Skeletal muscle tissue (tissue), 3 donors: ENCODE measurements at regions not wholly inside any gene's neighbourhood (a gene's known extent, or its start where the extent isn't known, plus 50 kb on each side); places are given as distances from the start of the nearest gene placed in this dataset.

ENCODE experiments used
- H3K27ac ChIP-seq: one replicate; pipeline ENCODE4 v1.7.0; 2013; ENCODE audit warnings: mild to moderate bottlenecking, low read depth, low read length, inconsistent platforms
- H3K27me3 ChIP-seq, 3 donors: one replicate each; pipeline ENCODE4 v1.7.0; 2013; ENCODE audit warnings: low read length in 3 of 3; ENCODE audit not compliant: control insufficient read depth in 3 of 3, insufficient read depth in 3 of 3
- H3K36me3 ChIP-seq, 3 donors: one replicate each; pipeline ENCODE4 v1.7.0; 2013; ENCODE audit warnings: low read length in 3 of 3; ENCODE audit not compliant: control insufficient read depth in 3 of 3, insufficient read depth in 3 of 3
- H3K4me1 ChIP-seq, 3 donors: one replicate each; pipeline ENCODE4 v1.7.0; 2013; ENCODE audit warnings: low read length in 3 of 3, mild to moderate bottlenecking in 3 of 3; ENCODE audit not compliant: control insufficient read depth in 3 of 3, insufficient read depth in 3 of 3
- H3K4me3 ChIP-seq, 3 donors: one replicate each; pipeline ENCODE4 v1.7.0; 2013; ENCODE audit warnings: low read length in 3 of 3
- H3K9ac ChIP-seq, 3 donors: one replicate each; pipeline ENCODE4 v1.7.0; 2013; ENCODE audit warnings: low read length in 3 of 3, mild to moderate bottlenecking in 3 of 3, moderate library complexity in 2 of 3, low read depth in 1 of 3
- H3K9me3 ChIP-seq, 3 donors: one replicate each; pipeline ENCODE4 v1.7.0; 2013; ENCODE audit warnings: low read length in 3 of 3; ENCODE audit not compliant: control insufficient read depth in 3 of 3
- donor health status: Osteomylitis.

- no peak overlapping the region for H3K27ac ChIP-seq
- no peaks in the 10 kb centered on the region for H3K4me1 ChIP-seq
- no peaks in the 10 kb centered on the region for H3K9me3 ChIP-seq
- H3K4me3 ChIP-seq = no peak overlapping the region
- H3K27me3 ChIP-seq = peaks cover 0 to 3% (median 0%) of the 10 kb centered on the region in 3 donors
- no peak overlapping the region for H3K9ac ChIP-seq
- H3K36me3 ChIP-seq = no peaks in the 10 kb centered on the region
These were observed 102.4 kb upstream of the PLXNA4 start for GRCh38 chr7:132678656-132679055.

- Histone ChIP-seq H3K4me1 (no peaks in the 10 kb centered on the region), H3K4me3 (no peak overlapping the region), H3K9me3 (no peaks in the 10 kb centered on the region), H3K36me3 (no peaks in the 10 kb centered on the region), H3K9ac (no peak overlapping the region), H3K27me3 (peaks cover 0 to 3% (median 0%) of the 10 kb centered on the region in 3 donors), H3K27ac (no peak overlapping the region)
These were observed 101.6 kb upstream of the PLXNA4 start for GRCh38 chr7:132677918-132678317.

- Histone ChIP-seq H3K9me3 (no peaks in the 10 kb centered on the region), H3K9ac (no peak overlapping the region), H3K27ac (no peak overlapping the region), H3K4me1 (no peaks in the 10 kb centered on the region), H3K27me3 (peaks cover 0 to 3% (median 0%) of the 10 kb centered on the region in 3 donors), H3K4me3 (no peak overlapping the region), H3K36me3 (no peaks in the 10 kb centered on the region)
These were observed 96.1 kb upstream of the PLXNA4 start for GRCh38 chr7:132672200-132672990.

- no peaks in the 10 kb centered on the region for H3K9me3 ChIP-seq
- no peak overlapping the region for H3K9ac ChIP-seq
- H3K36me3 ChIP-seq = no peaks in the 10 kb centered on the region
- H3K4me1 ChIP-seq = no peaks in the 10 kb centered on the region
- H3K4me3 ChIP-seq = no peak overlapping the region
- H3K27me3 ChIP-seq = no peaks in the 10 kb centered on the region
- H3K27ac ChIP-seq = no peak overlapping the region
These were observed 90.5 kb upstream of the PLXNA4 start for GRCh38 chr7:132666774-132667172.

GRCh38 chr7:132666071-132666773, 90.0 kb upstream of the PLXNA4 start:
- H3K36me3 ChIP-seq = no peaks in the 10 kb centered on the region
- H3K9me3 ChIP-seq = no peaks in the 10 kb centered on the region
- H3K27me3 ChIP-seq = no peaks in the 10 kb centered on the region
- H3K4me3 ChIP-seq = no peak overlapping the region
- no peak overlapping the region for H3K27ac ChIP-seq
- H3K4me1 ChIP-seq = no peaks in the 10 kb centered on the region
- no peak overlapping the region for H3K9ac ChIP-seq

GRCh38 chr7:132656846-132657776, 80.8 kb upstream of the PLXNA4 start:
- H3K9ac ChIP-seq = no peak overlapping the region
- H3K4me1 ChIP-seq = peaks cover 0 to 4% (median 2%) of the 10 kb centered on the region in 3 donors

GRCh38 chr7:132656341-132656740, 80.1 kb upstream of the PLXNA4 start:
- Histone ChIP-seq H3K27me3 (peaks cover 0 to 2% (median 2%) of the 10 kb centered on the region in 3 donors), H3K36me3 (no peaks in the 10 kb centered on the region), H3K9ac (no peak overlapping the region), H3K4me1 (peaks cover 0 to 4% (median 2%) of the 10 kb centered on the region in 3 donors), H3K9me3 (no peaks in the 10 kb centered on the region), H3K27ac (no peak overlapping the region), H3K4me3 (no peak overlapping the region)

More at GRCh38 chr7:132656846-132657776, 80.8 kb upstream of the PLXNA4 start:
- Histone ChIP-seq H3K4me3 (no peak overlapping the region), H3K27me3 (peaks cover 0 to 2% (median 2%) of the 10 kb centered on the region in 3 donors), H3K36me3 (no peaks in the 10 kb centered on the region), H3K27ac (no peak overlapping the region), H3K9me3 (no peaks in the 10 kb centered on the region)

GRCh38 chr7:132655131-132655727, 79.0 kb upstream of the PLXNA4 start:
- Histone ChIP-seq H3K9ac (no peak overlapping the region), H3K4me3 (peak overlapping the region in 1 of 3 donors; percentile 31), H3K36me3 (no peaks in the 10 kb centered on the region), H3K27ac (no peak overlapping the region), H3K4me1 (peaks cover 0 to 4% (median 2%) of the 10 kb centered on the region in 3 donors), H3K27me3 (peaks cover 0 to 2% (median 2%) of the 10 kb centered on the region in 3 donors), H3K9me3 (no peaks in the 10 kb centered on the region)

GRCh38 chr7:132654150-132654549, 77.9 kb upstream of the PLXNA4 start:
- no peaks in the 10 kb centered on the region for H3K36me3 ChIP-seq
- peaks cover 0 to 5% (median 2%) of the 10 kb centered on the region in 3 donors for H3K27me3 ChIP-seq
- no peak overlapping the region for H3K4me3 ChIP-seq
- H3K9me3 ChIP-seq = no peaks in the 10 kb centered on the region
- no peak overlapping the region for H3K9ac ChIP-seq
- no peak overlapping the region for H3K27ac ChIP-seq
- H3K4me1 ChIP-seq = peaks cover 0 to 4% (median 2%) of the 10 kb centered on the region in 3 donors
